ACC112 (cell line): ENCODE measurements at regions not wholly inside any gene's neighbourhood (a gene's known extent, or its start where the extent isn't known, plus 50 kb on each side); places are given as distances from the start of the nearest gene placed in this dataset.

Experiments
- H2AFZ ChIP-seq: fragments of 200-600 bp; sonication (generic); one replicate; pipeline ENCODE4 v1.6.0; 2017; ENCODE audit warnings: antibody characterized with exemption, low read length; ENCODE audit not compliant: unreplicated experiment
- H3K27ac ChIP-seq: fragments of 200-600 bp; sonication (generic); 2 replicates; pipeline ENCODE4 v1.5.1; 2014; ENCODE audit warnings: low read depth, mild to moderate bottlenecking, antibody characterized with exemption, low read length, moderate library complexity
- H3K27me3 ChIP-seq: fragments of 200-600 bp; sonication (generic); 2 replicates; pipeline ENCODE4 v1.6.1; 2014; ENCODE audit warnings: mild to moderate bottlenecking, antibody characterized with exemption, low read length, moderate library complexity, mixed read lengths; ENCODE audit not compliant: insufficient read depth
- H3K36me3 ChIP-seq: fragments of 200-600 bp; sonication (generic); 2 replicates; pipeline ENCODE4 v1.6.1; 2016; ENCODE audit warnings: mild to moderate bottlenecking, antibody characterized with exemption, low read length, moderate library complexity, mixed read lengths; ENCODE audit not compliant: insufficient read depth
- H3K4me1 ChIP-seq: fragments of 200-600 bp; sonication (generic); one replicate; pipeline ENCODE4 v1.6.1; 2016; ENCODE audit warnings: low read length, mixed read lengths; ENCODE audit not compliant: insufficient read depth, unreplicated experiment, control insufficient read depth
- H3K4me3 ChIP-seq: fragments of 200-600 bp; sonication (generic); 2 replicates; pipeline ENCODE4 v1.5.1; 2014; ENCODE audit warnings: mild to moderate bottlenecking, low read depth, low read length
- H3K79me2 ChIP-seq: fragments of 200-600 bp; sonication (generic); one replicate; pipeline ENCODE4 v1.6.0; 2016; ENCODE audit warnings: low read length; ENCODE audit not compliant: control insufficient read depth, unreplicated experiment, insufficient read depth

- no peak overlapping the region for H3K4me3 ChIP-seq
- no peaks in the 10 kb centered on the region for H3K4me1 ChIP-seq
- H2AFZ ChIP-seq: no peak overlapping the region
- no peaks in the 10 kb centered on the region for H3K36me3 ChIP-seq
- H3K79me2 ChIP-seq: no peaks in the 10 kb centered on the region
- no peaks in the 10 kb centered on the region for H3K27me3 ChIP-seq
- H3K27ac ChIP-seq: no peak overlapping the region
Measured at GRCh38 chr3:111392894-111393398, 149.1 kb upstream of the CD96 start.

DNA sequence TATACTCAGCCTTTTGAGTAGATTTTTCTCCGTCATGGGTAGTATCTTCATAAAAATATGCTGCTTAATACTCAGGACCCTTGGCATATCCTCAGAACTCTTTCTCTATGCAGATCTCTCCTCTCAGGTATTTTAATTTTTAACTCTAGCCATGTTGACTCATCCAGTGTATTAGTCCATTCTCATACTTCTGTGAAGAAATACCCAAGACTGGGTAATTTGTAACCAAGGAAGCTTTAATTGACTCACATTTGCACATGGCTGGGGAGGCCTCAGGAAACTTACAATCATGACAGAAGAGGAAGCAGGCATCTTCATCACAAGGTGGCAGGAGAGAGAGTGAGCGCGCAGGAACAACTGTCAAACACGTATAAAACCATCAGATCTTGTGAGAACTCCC is 129.3 kb upstream of the CD96 start:
- H3K27ac ChIP-seq: no peak overlapping the region
- H2AFZ ChIP-seq: no peak overlapping the region
- H3K79me2 ChIP-seq: no peaks in the 10 kb centered on the region
- H3K27me3 ChIP-seq: peaks cover 48% of the 10 kb centered on the region
- H3K4me1 ChIP-seq: no peaks in the 10 kb centered on the region
- no peak overlapping the region for H3K4me3 ChIP-seq
- no peaks in the 10 kb centered on the region for H3K36me3 ChIP-seq

DNA sequence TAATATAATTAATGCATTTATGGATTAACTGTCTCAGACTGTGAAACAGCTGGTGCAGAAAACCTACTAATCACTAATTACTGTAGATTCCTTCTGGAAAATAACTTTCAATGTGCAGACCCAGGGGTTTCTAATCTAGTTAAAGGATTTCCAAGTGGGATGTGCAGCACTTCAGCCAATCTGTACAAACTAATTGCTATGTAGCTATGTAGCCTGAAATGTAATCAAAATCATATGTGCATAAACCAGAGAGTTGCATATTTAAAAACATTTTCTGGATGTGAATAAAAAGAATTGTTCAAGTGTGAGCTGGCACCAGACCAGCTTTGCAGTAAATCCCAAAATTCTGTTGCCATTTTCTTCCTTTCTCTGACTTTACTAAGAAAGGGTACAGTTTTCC is 127.5 kb upstream of the CD96 start:
- H3K27me3 ChIP-seq: peaks cover 59% of the 10 kb centered on the region
- H3K4me3 ChIP-seq: no peak overlapping the region
- no peak overlapping the region for H2AFZ ChIP-seq
- H3K36me3 ChIP-seq: no peaks in the 10 kb centered on the region
- no peak overlapping the region for H3K27ac ChIP-seq
- no peaks in the 10 kb centered on the region for H3K79me2 ChIP-seq
- no peaks in the 10 kb centered on the region for H3K4me1 ChIP-seq

GRCh38 chr3:111415018-111415417 is 127.0 kb upstream of the CD96 start:
- H3K79me2 ChIP-seq: no peaks in the 10 kb centered on the region
- no peaks in the 10 kb centered on the region for H3K36me3 ChIP-seq
- H3K4me3 ChIP-seq: no peak overlapping the region
- peaks cover 64% of the 10 kb centered on the region for H3K27me3 ChIP-seq
- H3K4me1 ChIP-seq: no peaks in the 10 kb centered on the region
- H3K27ac ChIP-seq: no peak overlapping the region
- no peak overlapping the region for H2AFZ ChIP-seq

DNA sequence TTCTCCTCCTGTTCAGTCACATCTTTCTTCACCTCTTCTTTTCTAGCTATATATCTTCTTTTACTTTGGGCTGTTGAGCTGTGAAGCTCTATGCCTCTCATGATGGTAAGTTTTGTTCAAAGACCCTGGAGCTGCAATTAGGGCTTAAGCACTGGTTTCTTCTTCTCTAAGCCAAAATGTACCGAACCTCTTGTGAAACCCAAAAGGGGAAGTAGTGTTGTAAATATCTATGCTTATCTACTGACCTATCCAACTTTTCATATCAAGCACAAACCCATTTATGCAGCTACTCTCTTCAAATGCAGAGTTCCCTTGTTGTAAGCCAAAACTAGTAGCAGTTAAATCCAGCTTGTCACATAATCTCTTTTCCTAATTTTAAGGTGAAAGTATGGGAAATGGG is 123.6 kb upstream of the CD96 start:
- no peak overlapping the region for H2AFZ ChIP-seq
- no peak overlapping the region for H3K27ac ChIP-seq
- peaks cover 74% of the 10 kb centered on the region for H3K27me3 ChIP-seq
- no peaks in the 10 kb centered on the region for H3K4me1 ChIP-seq
- no peaks in the 10 kb centered on the region for H3K36me3 ChIP-seq
- no peak overlapping the region for H3K4me3 ChIP-seq
- no peaks in the 10 kb centered on the region for H3K79me2 ChIP-seq

DNA sequence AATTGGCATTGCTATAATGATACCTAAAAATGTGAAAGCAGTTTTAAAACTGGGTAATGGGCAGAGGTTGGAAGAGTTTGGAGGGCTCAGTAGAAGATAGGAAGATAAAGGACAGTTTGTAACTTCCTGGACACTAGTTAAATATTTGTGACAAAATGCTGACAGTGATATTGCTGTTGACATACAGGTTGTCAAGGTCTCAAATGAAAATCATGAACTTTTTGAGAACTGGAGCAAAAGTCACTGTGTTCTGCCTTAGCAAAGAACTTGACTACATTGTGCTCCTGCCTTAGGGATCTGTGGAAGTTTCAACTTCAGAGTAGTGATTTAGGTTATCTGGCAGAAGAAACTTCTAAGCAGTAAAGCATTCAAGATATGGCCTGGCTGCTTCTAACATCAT is 113.7 kb upstream of the CD96 start:
- Histone ChIP-seq H3K79me2 (no peaks in the 10 kb centered on the region), H2AFZ (no peak overlapping the region), H3K27me3 (peaks cover 28% of the 10 kb centered on the region; the same call in 1 of the 2 replicates), H3K36me3 (no peaks in the 10 kb centered on the region), H3K27ac (no peak overlapping the region), H3K4me1 (no peaks in the 10 kb centered on the region), H3K4me3 (no peak overlapping the region)

DNA sequence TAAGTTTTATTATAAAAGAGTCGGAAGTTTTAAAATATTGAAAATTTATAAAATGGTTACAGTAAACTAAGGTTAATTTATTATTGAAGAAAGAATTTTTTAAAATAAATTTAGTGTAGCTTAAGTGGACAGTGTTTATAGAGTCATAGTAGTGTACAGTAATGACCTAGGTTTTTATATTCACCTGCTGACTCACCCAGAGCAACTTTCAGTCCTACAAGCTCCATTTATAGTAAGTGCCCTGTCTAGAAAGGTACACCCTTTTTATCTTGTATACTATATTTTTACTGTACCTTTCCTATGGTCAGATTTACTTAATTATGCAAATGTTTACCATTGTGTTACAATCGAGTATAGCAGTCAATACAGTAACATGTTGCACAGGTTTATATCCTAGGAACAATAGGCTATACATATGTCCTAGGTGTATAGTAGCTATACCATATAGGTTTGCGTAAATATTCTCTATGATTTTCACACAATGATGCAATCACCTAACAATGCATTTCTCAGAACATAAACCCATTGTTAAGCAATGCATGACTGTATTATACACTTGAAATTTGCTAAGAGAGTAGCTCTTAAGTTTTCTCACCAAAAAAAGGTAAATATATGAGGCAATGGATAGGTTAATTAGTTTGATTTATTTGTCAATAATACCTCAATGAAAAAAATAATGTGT is 106.9 kb upstream of the CD96 start:
- Histone ChIP-seq H3K79me2 (no peaks in the 10 kb centered on the region), H3K4me3 (no peak overlapping the region), H2AFZ (no peak overlapping the region), H3K27me3 (0 out of 2 replicates have a peak, but pooled peaks cover 7% of the 10 kb centered on the region), H3K27ac (no peak overlapping the region), H3K4me1 (no peaks in the 10 kb centered on the region), H3K36me3 (no peaks in the 10 kb centered on the region)

DNA sequence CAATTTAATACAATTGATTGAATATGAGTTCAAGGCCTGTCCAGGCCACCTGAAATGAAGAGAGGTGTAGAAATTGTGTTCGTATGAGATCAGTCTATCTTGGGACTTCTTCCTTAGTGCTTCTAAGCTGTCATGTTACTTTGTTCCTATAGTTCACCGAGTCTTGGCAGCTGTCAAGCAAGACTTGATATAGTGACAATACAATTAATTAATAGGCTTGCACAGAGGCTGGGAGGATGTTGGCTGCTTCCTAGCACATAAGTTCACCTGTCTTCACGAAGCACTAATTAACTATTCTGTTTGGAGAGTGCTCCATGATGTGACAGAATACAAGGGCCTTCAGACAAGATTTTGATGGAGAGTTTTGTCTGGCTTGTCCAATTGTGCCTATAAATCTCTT is 103.7 kb upstream of the CD96 start:
- H3K27ac ChIP-seq: no peak overlapping the region
- H3K36me3 ChIP-seq: no peaks in the 10 kb centered on the region
- no peaks in the 10 kb centered on the region for H3K79me2 ChIP-seq
- 0 out of 2 replicates have a peak, but pooled peaks cover 4% of the 10 kb centered on the region for H3K27me3 ChIP-seq
- H3K4me1 ChIP-seq: no peaks in the 10 kb centered on the region
- H3K4me3 ChIP-seq: no peak overlapping the region
- no peak overlapping the region for H2AFZ ChIP-seq

- H3K27me3 ChIP-seq: peaks cover 15% of the 10 kb centered on the region
- no peak overlapping the region for H3K27ac ChIP-seq
- H3K79me2 ChIP-seq: no peaks in the 10 kb centered on the region
Measured at GRCh38 chr3:111454551-111454950, 87.4 kb upstream of the CD96 start.

GRCh38 chr3:111465081-111465670 is 76.8 kb upstream of the CD96 start:
- no peaks in the 10 kb centered on the region for H3K36me3 ChIP-seq
- H3K4me1 ChIP-seq: no peaks in the 10 kb centered on the region
- no peak overlapping the region for H2AFZ ChIP-seq
- H3K79me2 ChIP-seq: no peaks in the 10 kb centered on the region
- H3K27ac ChIP-seq: no peak overlapping the region
- H3K27me3 ChIP-seq: peaks cover 36% of the 10 kb centered on the region
- no peak overlapping the region for H3K4me3 ChIP-seq

More at GRCh38 chr3:111454551-111454950, 87.4 kb upstream of the CD96 start:
- Histone ChIP-seq H3K36me3 (no peaks in the 10 kb centered on the region), H2AFZ (no peak overlapping the region), H3K4me3 (no peak overlapping the region), H3K4me1 (no peaks in the 10 kb centered on the region)

DNA sequence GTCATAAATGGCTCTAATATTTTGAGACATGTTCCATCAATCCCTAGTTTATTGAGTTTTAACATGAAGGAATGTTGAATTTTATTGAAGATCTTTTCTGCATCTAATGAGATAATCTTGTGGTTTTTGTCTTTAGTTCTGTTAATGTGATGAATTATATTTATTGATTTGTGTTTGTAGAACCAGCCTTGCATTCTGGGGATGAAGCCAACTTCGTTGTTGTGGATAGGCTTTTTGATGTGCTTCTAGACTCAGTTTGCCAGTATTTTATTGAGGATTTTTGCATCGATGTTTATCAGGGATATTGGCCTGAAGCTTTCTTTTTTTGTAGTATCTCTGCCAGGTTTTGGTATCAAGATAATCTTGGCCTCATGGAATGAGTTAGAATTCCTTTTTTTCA is 72.0 kb upstream of the CD96 start:
- Histone ChIP-seq H2AFZ (no peak overlapping the region), H3K27ac (no peak overlapping the region), H3K27me3 (peaks cover 24% of the 10 kb centered on the region), H3K36me3 (no peaks in the 10 kb centered on the region), H3K4me1 (no peaks in the 10 kb centered on the region), H3K79me2 (no peaks in the 10 kb centered on the region), H3K4me3 (no peak overlapping the region)
